OCI-LY1 (cell line): ENCODE measurements at regions not wholly inside any gene's neighbourhood (a gene's known extent, or its start where the extent isn't known, plus 50 kb on each side); places are given as distances from the start of the nearest gene placed in this dataset.
A peak's percentile ranks its signal among the peaks of the same experiment; 100 is the strongest.

ENCODE experiments used
- H2AFZ ChIP-seq: fragments of 200-600 bp; sonication (generic), shearing (Covaris generic); 2 replicates; pipeline ENCODE4 v1.6.0; 2014; ENCODE audit warnings: antibody characterized with exemption, mild to moderate bottlenecking, low read length
- H3F3A ChIP-seq: fragments of 200-600 bp; sonication (generic), shearing (Covaris generic); 2 replicates; pipeline ENCODE4 v1.6.0; 2014; ENCODE audit warnings: mild to moderate bottlenecking, antibody characterized with exemption, low read length, moderate library complexity; ENCODE audit not compliant: insufficient read depth
- H3K27ac ChIP-seq: fragments of 200-600 bp; sonication (generic); 2 replicates; pipeline ENCODE4 v1.5.1; 2014; ENCODE audit warnings: low read length, mixed run types, mild to moderate bottlenecking, low read depth; ENCODE audit not compliant: poor library complexity, severe bottlenecking
- H3K27me3 ChIP-seq: fragments of 200-600 bp; sonication (generic); 2 replicates; pipeline ENCODE4 v1.6.0; 2014; ENCODE audit warnings: antibody characterized with exemption, mild to moderate bottlenecking, low read length, moderate library complexity; ENCODE audit not compliant: insufficient read depth
- H3K36me3 ChIP-seq: fragments of 200-600 bp; sonication (generic); 2 replicates; pipeline ENCODE4 v1.6.1; 2014; ENCODE audit warnings: mild to moderate bottlenecking, antibody characterized with exemption, low read length, moderate library complexity, mixed read lengths; ENCODE audit not compliant: insufficient read depth
- H3K4me1 ChIP-seq: fragments of 200-600 bp; sonication (generic); 2 replicates; pipeline ENCODE4 v1.5.1; 2014; ENCODE audit warnings: mild to moderate bottlenecking, low read length, moderate library complexity; ENCODE audit not compliant: insufficient read depth, severe bottlenecking
- H3K4me2 ChIP-seq: fragments of 200-600 bp; sonication (generic), shearing (Covaris generic); 2 replicates; pipeline ENCODE4 v1.6.1; 2014; ENCODE audit warnings: low read length
- H3K4me3 ChIP-seq: fragments of 200-600 bp; sonication (generic); 2 replicates; pipeline ENCODE4 v1.5.1; 2014; ENCODE audit warnings: low read length, low read depth, mild to moderate bottlenecking, mixed read lengths; ENCODE audit not compliant: poor library complexity, severe bottlenecking
- H3K79me2 ChIP-seq: fragments of 200-600 bp; shearing (Covaris generic); 2 replicates; pipeline ENCODE4 v1.6.1; 2016; ENCODE audit warnings: mixed run types, low read length, mixed read lengths; ENCODE audit not compliant: insufficient read depth
- H3K9ac ChIP-seq: fragments of 200-600 bp; sonication (generic), shearing (Covaris generic); 2 replicates; pipeline ENCODE4 v1.6.1; 2014; ENCODE audit warnings: mild to moderate bottlenecking, low read length, mixed read lengths
- H3K9me2 ChIP-seq: fragments of 200-600 bp; sonication (generic), shearing (Covaris generic); 2 replicates; pipeline ENCODE4 v1.6.1; 2014; ENCODE audit warnings: low read depth, mild to moderate bottlenecking, low read length, mixed read lengths
- H3K9me3 ChIP-seq: fragments of 200-600 bp; shearing (Covaris generic); 2 replicates; pipeline ENCODE4 v1.6.1; 2014; ENCODE audit warnings: low read length, mixed read lengths
- H4K20me1 ChIP-seq: fragments of 200-600 bp; sonication (generic), shearing (Covaris generic); 2 replicates; pipeline ENCODE4 v1.6.0; 2016; ENCODE audit warnings: mild to moderate bottlenecking, low read length; ENCODE audit not compliant: insufficient read depth
- CTCF ChIP-seq: fragments of 200-600 bp; sonication (generic), shearing (Covaris generic); IDR thresholded peaks from 2 replicates; pipeline ENCODE4 v1.5.1; 2017; ENCODE audit warnings: mild to moderate bottlenecking, antibody characterized with exemption, low read length, moderate library complexity, mixed read lengths
- EZH2 ChIP-seq: fragments of 200-600 bp; sonication (generic), shearing (Covaris generic); IDR thresholded peaks from 2 replicates; pipeline ENCODE4 v1.8.0; 2017; ENCODE audit warnings: borderline replicate concordance, mixed run types, mild to moderate bottlenecking, antibody characterized with exemption, low read length, moderate library complexity, mixed read lengths

GRCh38 chr3:632571-633170, 436.1 kb downstream of the CHL1 start:
- Histone ChIP-seq H4K20me1 (no peaks in the 10 kb centered on the region), H3K27ac (no peak overlapping the region), H3K9me2 (no peaks in the 10 kb centered on the region), H3K9me3 (no peaks in the 10 kb centered on the region), H3K27me3 (no peaks in the 10 kb centered on the region), H3K9ac (no peak overlapping the region), H3K4me1 (peaks cover 8% of the 10 kb centered on the region), H3K4me2 (no peak overlapping the region), H2AFZ (no peak overlapping the region), H3K4me3 (no peak overlapping the region), H3F3A (no peaks in the 10 kb centered on the region), H3K36me3 (no peaks in the 10 kb centered on the region), H3K79me2 (no peaks in the 10 kb centered on the region)
- TF ChIP-seq CTCF (peak; percentile 88), EZH2 (no peak)

DNA sequence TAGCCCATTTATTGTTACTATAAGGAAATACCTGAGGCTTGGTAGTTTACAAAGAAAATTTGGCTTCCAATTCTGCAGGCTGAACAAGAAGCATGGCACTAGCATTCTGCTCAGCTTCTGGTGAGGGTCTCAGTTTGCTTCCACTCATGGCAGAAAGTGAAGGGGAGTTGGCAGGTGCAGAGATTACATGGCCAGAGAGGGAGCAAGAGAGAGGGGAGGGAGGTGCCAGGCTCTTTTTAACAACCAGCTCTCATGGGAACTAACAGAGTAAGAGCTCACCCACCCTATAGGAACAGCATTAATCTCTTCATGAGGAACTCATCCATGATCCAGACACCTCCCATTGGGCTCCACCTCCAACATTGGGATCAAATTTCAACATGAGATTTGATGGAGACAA, 437.9 kb downstream of the CHL1 start:
- no peaks in the 10 kb centered on the region for H4K20me1 ChIP-seq
- no peaks in the 10 kb centered on the region for H3K9me3 ChIP-seq
- no peaks in the 10 kb centered on the region for H3K27me3 ChIP-seq
- H3K4me3 ChIP-seq = no peak overlapping the region
- no peaks in the 10 kb centered on the region for H3F3A ChIP-seq
- H3K36me3 ChIP-seq = no peaks in the 10 kb centered on the region
- H2AFZ ChIP-seq = no peak overlapping the region
- no peaks in the 10 kb centered on the region for H3K9me2 ChIP-seq
- peaks cover 8% of the 10 kb centered on the region for H3K4me1 ChIP-seq
- no peak overlapping the region for H3K27ac ChIP-seq
- no peak overlapping the region for H3K9ac ChIP-seq
- no peak overlapping the region for H3K4me2 ChIP-seq
- H3K79me2 ChIP-seq = no peaks in the 10 kb centered on the region
- TF ChIP-seq EZH2 (no peak), CTCF (no peak; the same call in 1 of the 2 replicates)

- Histone ChIP-seq H3K9me2 (no peaks in the 10 kb centered on the region), H3K4me2 (no peak overlapping the region), H3K4me3 (no peak overlapping the region), H3K36me3 (no peaks in the 10 kb centered on the region), H3K4me1 (peaks cover 8% of the 10 kb centered on the region), H3K9me3 (no peaks in the 10 kb centered on the region), H3F3A (no peaks in the 10 kb centered on the region), H3K9ac (no peak overlapping the region), H3K79me2 (no peaks in the 10 kb centered on the region), H2AFZ (no peak overlapping the region), H3K27ac (no peak overlapping the region), H4K20me1 (no peaks in the 10 kb centered on the region), H3K27me3 (no peaks in the 10 kb centered on the region)
- TF ChIP-seq EZH2 (no peak), CTCF (no peak)
These were observed 438.8 kb downstream of the CHL1 start for GRCh38 chr3:635393-635792.
